Choroid plexus epithelial cell (primary cell): ENCODE measurements at regions not wholly inside any gene's neighbourhood (a gene's known extent, or its start where the extent isn't known, plus 50 kb on each side); places are given as distances from the start of the nearest gene placed in this dataset.

Experiments
- DNase-seq: peaks from one replicate; pipeline ENCODE4 v3.0.0-alpha.2; 2010; ENCODE audit warnings: low read depth
- H3K4me3 ChIP-seq: 2 replicates; pipeline ENCODE4 v1.5.1; 2011; ENCODE audit warnings: low read depth, mild to moderate bottlenecking, control low read depth, low read length, moderate library complexity
- TF ChIP-seq, protein P1 (sequence below): conservative IDR thresholded peaks from 2 replicates; pipeline ENCODE4 v1.5.1; 2011; ENCODE audit warnings: low read depth, mild to moderate bottlenecking, control low read depth, inconsistent platforms, low read length, moderate library complexity

DNA sequence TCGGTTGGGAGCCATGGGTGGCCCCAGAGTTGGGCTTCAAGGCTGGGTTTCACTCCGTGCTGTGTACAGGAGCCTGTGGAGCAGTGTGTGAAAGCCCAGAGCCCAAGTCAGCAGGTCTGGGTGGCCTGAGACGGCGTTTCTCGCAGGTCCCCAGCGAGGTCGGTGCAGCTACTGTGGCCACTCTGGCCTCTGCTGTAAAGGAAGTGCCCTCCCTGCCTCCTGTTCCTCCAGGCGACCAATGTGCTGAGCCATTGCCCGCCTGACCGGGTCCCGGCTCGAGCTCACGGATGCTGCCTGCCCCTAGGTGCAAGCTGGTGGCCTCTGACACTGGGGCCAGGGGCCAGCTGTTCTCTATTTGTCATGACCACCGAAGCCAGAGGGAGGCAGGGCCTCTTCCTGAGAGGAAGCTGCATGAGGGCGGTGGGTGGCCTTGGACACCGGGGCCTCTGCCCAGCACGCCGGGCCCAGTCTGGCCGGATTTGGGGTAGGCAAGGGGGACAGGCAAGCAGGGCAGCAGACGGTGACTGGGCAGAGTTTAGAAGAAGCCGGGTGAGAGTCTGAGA, 170.9 kb downstream of the IRF8 start:
- no peak for DNase-seq
- TF ChIP-seq, protein P1, sequence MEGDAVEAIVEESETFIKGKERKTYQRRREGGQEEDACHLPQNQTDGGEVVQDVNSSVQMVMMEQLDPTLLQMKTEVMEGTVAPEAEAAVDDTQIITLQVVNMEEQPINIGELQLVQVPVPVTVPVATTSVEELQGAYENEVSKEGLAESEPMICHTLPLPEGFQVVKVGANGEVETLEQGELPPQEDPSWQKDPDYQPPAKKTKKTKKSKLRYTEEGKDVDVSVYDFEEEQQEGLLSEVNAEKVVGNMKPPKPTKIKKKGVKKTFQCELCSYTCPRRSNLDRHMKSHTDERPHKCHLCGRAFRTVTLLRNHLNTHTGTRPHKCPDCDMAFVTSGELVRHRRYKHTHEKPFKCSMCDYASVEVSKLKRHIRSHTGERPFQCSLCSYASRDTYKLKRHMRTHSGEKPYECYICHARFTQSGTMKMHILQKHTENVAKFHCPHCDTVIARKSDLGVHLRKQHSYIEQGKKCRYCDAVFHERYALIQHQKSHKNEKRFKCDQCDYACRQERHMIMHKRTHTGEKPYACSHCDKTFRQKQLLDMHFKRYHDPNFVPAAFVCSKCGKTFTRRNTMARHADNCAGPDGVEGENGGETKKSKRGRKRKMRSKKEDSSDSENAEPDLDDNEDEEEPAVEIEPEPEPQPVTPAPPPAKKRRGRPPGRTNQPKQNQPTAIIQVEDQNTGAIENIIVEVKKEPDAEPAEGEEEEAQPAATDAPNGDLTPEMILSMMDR, result no peak
- no peak overlapping the region for H3K4me3 ChIP-seq

DNA sequence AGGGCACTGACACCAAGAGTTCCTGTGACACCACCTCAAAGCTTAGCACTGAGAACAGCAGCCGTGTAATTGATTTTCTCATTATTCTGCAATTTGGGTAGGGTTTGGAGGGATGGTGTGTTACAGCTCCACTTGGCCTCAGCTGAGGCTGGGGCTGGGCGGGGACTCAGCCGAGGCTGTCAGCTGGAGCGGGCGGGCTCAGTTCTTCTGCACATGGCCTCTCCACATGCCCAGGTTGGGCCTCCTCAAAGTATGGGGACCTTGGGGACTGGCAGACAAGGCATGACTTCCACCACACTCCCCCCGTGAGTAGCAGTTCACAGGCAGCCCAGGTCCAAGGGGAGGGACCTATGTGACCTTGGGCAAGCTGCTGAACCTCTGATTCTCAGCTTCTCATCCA, 171.5 kb downstream of the IRF8 start:
- H3K4me3 ChIP-seq, result no peak overlapping the region
- TF ChIP-seq, protein P1, result no peak
- DNase-seq, result no peak

DNA sequence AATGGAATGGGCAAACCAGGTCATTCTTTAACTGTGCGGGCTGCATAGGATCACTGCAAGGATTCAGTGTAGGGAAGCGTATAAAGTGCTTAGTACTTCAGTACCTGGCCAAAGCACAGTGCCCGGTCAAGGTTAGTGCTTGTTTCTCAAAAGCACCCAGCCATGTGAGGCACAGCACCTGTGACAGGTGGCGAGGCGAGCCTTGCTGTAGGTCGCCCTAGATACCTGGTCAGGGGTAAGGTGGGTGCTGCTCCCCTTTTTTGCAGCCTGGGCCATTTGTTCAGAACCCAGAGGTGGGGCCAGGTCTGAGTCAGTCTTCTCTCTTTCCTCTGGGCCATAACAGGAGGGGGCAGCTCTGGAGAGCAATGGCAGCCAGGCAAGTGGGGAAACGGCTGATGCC, 172.0 kb downstream of the IRF8 start:
- no peak overlapping the region for H3K4me3 ChIP-seq
- TF ChIP-seq, protein P1, result no peak
- no peak for DNase-seq

DNA sequence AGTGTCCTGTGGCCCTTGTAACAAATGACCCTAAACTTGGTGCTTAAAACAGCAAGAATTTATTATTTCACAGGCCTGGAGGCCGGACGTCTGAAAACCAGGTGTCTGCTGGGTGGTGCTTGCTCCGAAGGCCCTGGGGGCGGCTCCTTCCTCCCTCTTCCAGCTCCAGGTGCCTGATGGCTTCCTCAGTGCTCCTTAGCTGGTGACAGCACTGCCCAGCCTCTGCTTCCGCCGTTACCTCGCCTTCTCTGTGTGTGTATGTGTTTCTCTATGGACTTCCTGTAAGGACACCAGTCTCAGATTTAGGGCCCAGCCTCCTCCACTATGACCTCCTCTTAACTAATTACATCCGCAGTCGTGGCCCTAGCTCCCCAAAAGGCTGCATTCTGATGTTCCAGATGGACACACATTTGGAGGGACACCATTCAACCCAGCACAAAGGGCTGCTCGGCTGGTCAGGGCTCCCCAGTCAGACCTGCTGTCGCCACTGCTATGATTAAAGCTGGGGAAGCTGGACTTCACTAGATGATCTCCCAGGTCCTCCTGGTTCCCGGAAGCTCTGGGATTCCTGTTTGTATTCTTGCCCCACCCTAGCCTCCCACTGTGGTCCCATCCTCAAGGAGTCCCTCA, 172.8 kb downstream of the IRF8 start:
- H3K4me3 ChIP-seq, result no peak overlapping the region
- DNase-seq, result no peak
- TF ChIP-seq, protein P1, result no peak

DNA sequence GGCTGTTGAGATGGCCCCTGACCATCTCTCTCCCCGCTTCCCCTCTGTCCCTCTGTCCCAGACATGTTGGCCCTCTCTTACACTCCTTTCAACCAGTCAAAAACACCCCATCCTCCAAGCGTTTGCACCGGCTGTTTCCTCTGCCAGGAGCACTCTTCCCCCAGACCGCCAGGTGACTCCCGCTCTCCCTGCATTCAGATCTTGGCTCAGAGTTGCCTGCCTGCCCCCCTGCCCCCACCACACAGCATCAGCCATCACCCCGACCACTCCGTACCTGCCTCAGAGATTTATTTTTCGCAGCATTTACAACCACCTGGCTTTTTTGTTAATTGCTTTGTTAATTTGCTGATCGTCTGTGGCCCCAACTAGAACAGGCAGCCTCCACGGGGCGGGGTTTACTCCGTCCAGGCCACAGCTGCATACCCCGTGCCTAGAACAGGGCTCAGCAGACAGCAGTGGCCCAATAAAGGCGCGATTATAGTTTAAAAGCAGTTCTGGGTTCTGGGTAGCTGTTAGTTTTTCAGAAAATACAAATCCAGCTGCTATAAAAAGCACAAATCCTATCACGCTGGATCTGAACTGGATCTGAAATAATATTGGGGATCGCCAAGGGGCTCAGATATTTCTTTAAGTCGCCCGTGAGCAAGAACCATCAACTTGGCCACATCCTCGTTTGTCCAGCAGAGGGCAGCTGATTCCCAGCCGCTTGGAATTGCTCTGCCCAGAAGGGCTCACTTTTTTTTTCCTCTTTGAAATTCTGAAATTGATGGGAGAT, 173.6 kb downstream of the IRF8 start:
- peak; percentile 89 for DNase-seq
- no peak overlapping the region for H3K4me3 ChIP-seq
- TF ChIP-seq, protein P1, result peak; percentile 92

DNA sequence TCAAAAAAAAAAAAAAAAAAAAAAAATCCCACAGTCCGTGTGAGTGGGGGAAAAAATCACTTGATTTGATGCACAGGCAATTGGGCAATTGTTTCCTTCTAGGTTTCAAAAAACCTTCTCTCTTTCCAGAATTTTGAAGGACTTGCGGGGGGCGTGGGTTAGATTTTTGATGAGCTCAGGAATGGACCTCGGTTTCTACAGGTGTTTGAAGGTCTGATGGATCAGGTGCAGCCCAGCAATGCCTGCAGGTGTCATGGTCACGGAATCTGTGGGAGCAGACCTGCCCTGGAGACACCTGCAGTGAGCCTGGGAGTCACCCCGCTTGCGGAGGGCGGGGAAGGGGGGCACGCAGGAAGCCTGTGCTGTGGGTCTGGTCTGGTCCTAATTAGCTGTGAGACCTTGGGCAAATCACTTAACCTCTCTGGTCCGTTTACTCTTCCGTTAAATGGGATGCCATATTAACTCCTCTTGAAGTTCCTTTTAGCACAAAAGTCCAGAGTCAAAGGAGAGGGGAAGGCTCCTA, 174.2 kb downstream of the IRF8 start:
- TF ChIP-seq, protein P1, result no peak
- no peak overlapping the region for H3K4me3 ChIP-seq
- DNase-seq, result no peak
